Activated naive CD8-positive, alpha-beta T cell treated with anti-CD3 and anti-CD28 coated beads for 36 hours (primary cell): ENCODE measurements at regions not wholly inside any gene's neighbourhood (a gene's known extent, or its start where the extent isn't known, plus 50 kb on each side); places are given as distances from the start of the nearest gene placed in this dataset.
"Not testable (repeated sequence)": the region's sequence is repeated elsewhere in the genome, so short reads cannot be mapped to it uniquely, and the experiment has no call there.

Source experiments
- DNase-seq: peaks from one replicate; pipeline ENCODE4 v3.0.0; 2021
- H3K27ac Mint-ChIP-seq: one replicate; pipeline ENCODE4 v1.8.0; 2022; ENCODE audit warnings: mild to moderate bottlenecking, moderate library complexity, mixed read lengths
- H3K27me3 Mint-ChIP-seq: one replicate; pipeline ENCODE4 v1.8.0; 2022; ENCODE audit warnings: mild to moderate bottlenecking, mixed read lengths
- H3K36me3 Mint-ChIP-seq: one replicate; pipeline ENCODE4 v1.8.0; 2021; ENCODE audit warnings: mild to moderate bottlenecking, mixed read lengths
- H3K4me1 Mint-ChIP-seq: one replicate; pipeline ENCODE4 v1.8.0; 2021; ENCODE audit warnings: mixed read lengths
- H3K4me3 Mint-ChIP-seq: one replicate; pipeline ENCODE4 v1.8.0; 2022; ENCODE audit warnings: mild to moderate bottlenecking, moderate library complexity, mixed read lengths
- H3K9me3 Mint-ChIP-seq: one replicate; pipeline ENCODE4 v1.8.0; 2022; ENCODE audit warnings: mixed read lengths

GRCh38 chr6:21796979-21797378 lies 203.4 kb downstream of the SOX4 start:
- DNase-seq, H3K36me3 Mint-ChIP-seq, H3K4me3 Mint-ChIP-seq, H3K27me3 Mint-ChIP-seq, H3K4me1 Mint-ChIP-seq, H3K27ac Mint-ChIP-seq, H3K9me3 Mint-ChIP-seq: not testable (repeated sequence)

GRCh38 chr6:21798468-21798867 lies 204.9 kb downstream of the SOX4 start:
- Mint-ChIP-seq H3K27me3 (no peaks in the 10 kb centered on the region), H3K9me3 (no peaks in the 10 kb centered on the region), H3K36me3 (no peaks in the 10 kb centered on the region), H3K27ac (no peak overlapping the region), H3K4me1 (no peaks in the 10 kb centered on the region), H3K4me3 (no peak overlapping the region)
- DNase-seq: no peak

GRCh38 chr6:21800330-21800729 lies 206.8 kb downstream of the SOX4 start:
- Mint-ChIP-seq H3K36me3 (no peaks in the 10 kb centered on the region), H3K4me1 (no peaks in the 10 kb centered on the region), H3K9me3 (no peaks in the 10 kb centered on the region), H3K27me3 (no peaks in the 10 kb centered on the region), H3K4me3 (no peak overlapping the region), H3K27ac (no peak overlapping the region)
- no peak for DNase-seq

- DNase-seq: no peak
- H3K4me3 Mint-ChIP-seq: no peak overlapping the region
- no peaks in the 10 kb centered on the region for H3K36me3 Mint-ChIP-seq
- H3K27me3 Mint-ChIP-seq: no peaks in the 10 kb centered on the region
- no peaks in the 10 kb centered on the region for H3K9me3 Mint-ChIP-seq
- H3K27ac Mint-ChIP-seq: no peak overlapping the region
- H3K4me1 Mint-ChIP-seq: no peaks in the 10 kb centered on the region
Measured at GRCh38 chr6:21800948-21801438, 207.4 kb downstream of the SOX4 start.

GRCh38 chr6:21801446-21802174 lies 208.1 kb downstream of the SOX4 start:
- Mint-ChIP-seq H3K36me3 (no peaks in the 10 kb centered on the region), H3K4me1 (no peaks in the 10 kb centered on the region), H3K9me3 (no peaks in the 10 kb centered on the region), H3K4me3 (no peak overlapping the region), H3K27me3 (no peaks in the 10 kb centered on the region), H3K27ac (no peak overlapping the region)
- DNase-seq: no peak

- H3K27me3 Mint-ChIP-seq: no peaks in the 10 kb centered on the region
- no peak overlapping the region for H3K4me3 Mint-ChIP-seq
- H3K27ac Mint-ChIP-seq: no peak overlapping the region
- no peaks in the 10 kb centered on the region for H3K9me3 Mint-ChIP-seq
- H3K4me1 Mint-ChIP-seq: no peaks in the 10 kb centered on the region
- H3K36me3 Mint-ChIP-seq: no peaks in the 10 kb centered on the region
- no peak for DNase-seq
Measured at GRCh38 chr6:21802175-21802822, 208.7 kb downstream of the SOX4 start.

GRCh38 chr6:21804941-21805610 lies 211.5 kb downstream of the SOX4 start:
- H3K4me1 Mint-ChIP-seq: no peaks in the 10 kb centered on the region
- no peak overlapping the region for H3K4me3 Mint-ChIP-seq
- H3K36me3 Mint-ChIP-seq: no peaks in the 10 kb centered on the region

GRCh38 chr6:21807299-21808044 lies 213.9 kb downstream of the SOX4 start:
- Mint-ChIP-seq H3K4me1 (no peaks in the 10 kb centered on the region), H3K4me3 (no peak overlapping the region), H3K36me3 (no peaks in the 10 kb centered on the region), H3K27ac (no peak overlapping the region), H3K9me3 (no peaks in the 10 kb centered on the region), H3K27me3 (no peaks in the 10 kb centered on the region)
- no peak for DNase-seq

More at GRCh38 chr6:21804941-21805610, 211.5 kb downstream of the SOX4 start:
- no peak for DNase-seq
- Mint-ChIP-seq H3K27ac (no peak overlapping the region), H3K27me3 (no peaks in the 10 kb centered on the region), H3K9me3 (no peaks in the 10 kb centered on the region)

- Mint-ChIP-seq H3K4me3 (no peak overlapping the region), H3K27ac (no peak overlapping the region), H3K36me3 (no peaks in the 10 kb centered on the region), H3K27me3 (no peaks in the 10 kb centered on the region), H3K9me3 (no peaks in the 10 kb centered on the region), H3K4me1 (no peaks in the 10 kb centered on the region)
- DNase-seq: no peak
Measured at GRCh38 chr6:21808045-21808470, 214.5 kb downstream of the SOX4 start.

- Mint-ChIP-seq H3K4me3 (no peak overlapping the region), H3K27me3 (no peaks in the 10 kb centered on the region), H3K9me3 (no peaks in the 10 kb centered on the region), H3K27ac (no peak overlapping the region), H3K36me3 (no peaks in the 10 kb centered on the region), H3K4me1 (no peaks in the 10 kb centered on the region)
- no peak for DNase-seq
Measured at GRCh38 chr6:21808551-21809242, 215.1 kb downstream of the SOX4 start.

- Mint-ChIP-seq H3K27me3 (no peaks in the 10 kb centered on the region), H3K4me3 (no peak overlapping the region), H3K27ac (no peak overlapping the region), H3K36me3 (no peaks in the 10 kb centered on the region), H3K4me1 (no peaks in the 10 kb centered on the region), H3K9me3 (no peaks in the 10 kb centered on the region)
- DNase-seq: no peak
Measured at GRCh38 chr6:21811484-21811883, 217.9 kb downstream of the SOX4 start.

- no peak for DNase-seq
- H3K36me3 Mint-ChIP-seq: no peaks in the 10 kb centered on the region
- no peaks in the 10 kb centered on the region for H3K4me1 Mint-ChIP-seq
- H3K27ac Mint-ChIP-seq: no peak overlapping the region
- no peaks in the 10 kb centered on the region for H3K9me3 Mint-ChIP-seq
- no peaks in the 10 kb centered on the region for H3K27me3 Mint-ChIP-seq
- H3K4me3 Mint-ChIP-seq: no peak overlapping the region
Measured at GRCh38 chr6:21816231-21816630, 222.7 kb downstream of the SOX4 start.

- DNase-seq: no peak
- no peak overlapping the region for H3K27ac Mint-ChIP-seq
- H3K4me1 Mint-ChIP-seq: no peaks in the 10 kb centered on the region
- no peaks in the 10 kb centered on the region for H3K9me3 Mint-ChIP-seq
- no peaks in the 10 kb centered on the region for H3K27me3 Mint-ChIP-seq
- H3K4me3 Mint-ChIP-seq: no peak overlapping the region
- H3K36me3 Mint-ChIP-seq: no peaks in the 10 kb centered on the region
Measured at GRCh38 chr6:21820442-21820841, 226.9 kb downstream of the SOX4 start.

GRCh38 chr6:21823371-21823770 lies 229.8 kb downstream of the SOX4 start:
- Mint-ChIP-seq H3K4me3 (no peak overlapping the region), H3K4me1 (peaks cover 5% of the 10 kb centered on the region), H3K27ac (no peak overlapping the region), H3K9me3 (no peaks in the 10 kb centered on the region), H3K36me3 (no peaks in the 10 kb centered on the region), H3K27me3 (peaks cover 6% of the 10 kb centered on the region)
- no peak for DNase-seq
